Nucleus accumbens (tissue), 56 donors: ENCODE measurements at regions not wholly inside any gene's neighbourhood (a gene's known extent, or its start where the extent isn't known, plus 50 kb on each side); places are given as distances from the start of the nearest gene placed in this dataset.
A peak's percentile ranks its signal among the peaks of the same experiment; 100 is the strongest.

ENCODE experiments used
- DNase-seq, 56 donors: peaks; one replicate each; lab custom pipeline; 2025; lab: John Stamatoyannopoulos, UW

DNA sequence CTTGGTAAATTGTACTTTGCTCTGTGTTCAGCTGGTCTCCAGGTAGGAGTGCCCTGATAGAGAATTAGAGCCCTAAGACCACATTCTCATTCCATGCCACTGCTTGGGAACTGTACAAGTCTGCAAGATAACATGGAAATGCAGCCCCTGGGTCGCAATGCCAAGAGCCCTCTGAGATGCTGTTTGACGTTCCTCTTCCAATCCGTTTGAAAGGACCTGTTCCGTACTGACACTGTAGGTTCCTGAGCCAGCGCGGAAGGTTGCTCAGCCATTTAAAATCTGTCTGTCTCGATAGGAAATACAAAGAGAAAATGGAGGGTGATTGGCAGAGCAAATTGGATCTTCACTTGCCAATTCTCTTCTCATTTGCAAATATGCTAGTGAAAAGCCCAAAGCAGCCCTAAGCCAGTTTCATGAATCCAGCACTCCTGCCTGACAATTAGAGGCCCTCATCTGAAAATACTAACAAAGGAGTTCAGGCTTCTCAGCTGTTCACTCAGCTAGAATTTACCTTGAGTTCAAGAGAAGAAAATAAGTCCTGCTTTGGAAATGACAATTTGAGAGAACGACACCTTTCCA, 100.6 kb upstream of the AFDN start:
- no peak for DNase-seq

DNA sequence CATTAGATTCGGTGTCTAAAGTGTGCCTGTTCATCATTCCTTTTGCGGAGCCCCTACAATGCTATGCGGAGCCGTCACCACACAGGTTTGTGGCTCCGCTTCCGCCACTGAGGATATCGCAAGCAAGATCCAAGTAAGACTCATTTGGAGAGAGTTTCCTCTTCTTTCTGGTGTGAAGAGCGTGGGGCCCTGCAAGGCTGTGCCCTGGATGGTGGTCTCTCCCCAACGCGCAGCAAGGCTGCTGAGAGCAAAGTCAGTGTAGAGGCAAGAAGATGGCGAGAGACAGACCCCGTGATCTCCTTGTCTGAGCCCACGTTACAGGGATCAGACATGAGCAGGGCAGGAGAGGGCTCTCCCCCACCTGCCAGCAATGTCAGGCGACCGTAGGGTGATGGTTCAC, 96.3 kb upstream of the AFDN start:
- no peak for DNase-seq

DNA sequence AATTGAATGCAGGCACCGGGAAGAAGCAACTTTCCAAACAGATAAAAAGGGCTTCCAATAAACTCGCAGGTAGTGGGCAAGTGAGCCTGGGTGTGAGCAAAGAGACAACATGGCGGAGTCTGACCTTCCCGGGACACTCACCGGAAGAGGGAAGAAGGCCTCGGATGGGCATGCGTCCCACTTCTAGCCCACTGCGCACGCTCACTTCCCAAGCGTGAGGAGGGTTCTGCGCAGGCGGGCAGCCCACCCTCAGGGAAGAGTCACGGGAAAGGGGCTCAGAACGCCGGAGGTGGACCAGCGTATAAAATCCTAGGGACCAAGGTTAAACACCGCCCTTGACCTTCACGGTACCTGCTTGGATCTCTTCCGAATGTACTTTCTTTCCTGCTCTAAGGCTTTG, 95.5 kb upstream of the AFDN start:
- DNase-seq = no peak

DNA sequence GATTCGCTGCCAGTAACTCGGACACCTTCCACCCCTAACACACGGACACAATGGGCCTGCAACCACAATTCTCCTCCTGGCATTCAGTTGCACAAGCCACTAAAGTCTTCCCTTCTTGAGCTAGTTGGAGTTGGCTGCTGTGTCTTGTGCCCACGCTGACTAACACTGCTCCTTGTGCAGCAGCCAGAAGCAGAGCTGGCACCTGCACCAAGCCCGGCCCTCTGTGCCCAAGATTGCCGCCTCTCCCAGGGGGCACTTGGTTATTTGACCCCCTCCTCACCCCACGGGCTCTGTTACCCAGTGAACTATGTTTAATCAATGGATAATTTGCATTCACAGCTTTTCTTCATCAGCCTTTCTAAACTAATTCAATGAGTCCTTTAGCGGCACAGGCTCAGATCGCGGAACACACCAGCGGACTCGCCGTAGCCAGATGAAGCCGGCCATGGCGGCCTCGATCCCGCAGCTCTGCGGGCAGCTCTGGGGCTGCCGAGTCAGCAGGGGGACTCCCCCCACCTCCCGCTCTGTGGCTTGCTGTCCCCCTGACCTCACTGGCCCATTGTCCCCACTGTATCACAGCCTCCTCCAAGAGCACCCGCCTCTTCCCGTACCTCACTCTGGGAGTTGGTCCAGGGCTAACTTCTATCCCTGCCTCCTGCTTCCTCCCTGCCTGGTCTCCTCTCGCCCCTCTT, 94.8 kb upstream of the AFDN start:
- DNase-seq = peak in 27 of 56 donors; percentile 12 to 61 (median 34)

DNA sequence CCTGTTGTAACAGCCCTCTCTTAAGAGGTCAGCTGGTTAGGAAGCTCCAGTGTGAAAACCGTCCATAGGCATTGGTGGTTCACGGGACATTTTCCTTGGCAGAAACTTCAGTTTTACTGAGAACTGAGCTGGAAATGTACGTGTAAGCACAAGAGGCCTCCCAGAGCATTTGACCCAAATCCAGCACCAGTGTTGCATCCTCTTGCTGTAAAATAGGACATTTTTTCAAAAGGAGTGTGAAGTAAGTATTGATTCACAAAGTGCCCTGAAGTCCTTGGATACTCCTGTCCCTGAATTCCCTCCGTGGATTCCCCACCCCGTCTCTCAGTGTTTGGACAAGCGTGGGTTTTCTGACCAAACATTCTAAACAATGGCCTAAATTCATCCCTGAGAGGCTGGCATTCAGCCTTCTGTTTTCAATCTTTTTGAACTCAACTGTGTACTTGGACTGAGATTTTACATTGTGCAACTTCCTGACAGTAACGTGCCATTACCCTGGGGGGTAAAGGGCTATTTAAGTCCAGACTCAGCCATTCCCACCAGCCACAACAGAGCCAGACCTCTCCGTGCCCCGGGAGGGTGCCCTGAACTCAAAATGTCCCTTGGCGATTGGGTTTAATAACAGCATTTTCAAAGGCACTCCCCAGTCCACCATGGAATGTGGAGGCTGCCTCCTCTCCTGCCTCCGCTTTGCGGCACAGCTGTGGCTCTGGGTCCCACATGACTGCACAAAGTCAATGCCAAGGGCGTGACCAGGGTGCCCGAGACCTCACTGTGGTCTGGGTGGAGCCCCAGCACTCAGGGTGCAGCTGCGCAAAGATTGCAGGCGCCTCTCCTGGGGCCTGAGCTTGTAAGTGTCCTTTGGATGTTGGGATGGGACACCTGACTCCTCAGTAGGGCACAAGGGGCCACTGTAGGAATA, 92.7 kb upstream of the AFDN start:
- DNase-seq = peak in 3 of 56 donors; percentile 8 to 30 (median 18)

DNA sequence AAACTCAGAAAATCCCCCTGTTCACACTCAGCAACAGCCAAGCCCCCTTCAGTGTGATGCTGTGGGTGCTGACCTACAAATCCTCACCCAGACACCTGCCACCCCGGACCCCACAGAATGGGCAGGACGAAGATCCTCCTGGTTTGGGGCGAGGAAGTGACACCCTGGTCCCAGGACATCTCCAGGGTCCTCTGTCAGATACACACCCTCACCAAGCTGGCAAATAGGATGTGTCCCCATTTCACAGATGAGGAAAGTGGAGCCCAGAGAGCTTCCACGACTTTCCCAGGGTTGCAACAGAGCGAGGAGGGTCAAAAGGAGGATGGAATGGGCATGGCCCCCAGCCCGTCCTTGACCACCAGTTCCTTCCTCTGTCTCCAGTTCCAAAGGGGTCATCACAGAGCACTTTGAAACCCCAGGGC, 92.0 kb upstream of the AFDN start:
- DNase-seq = no peak

DNA sequence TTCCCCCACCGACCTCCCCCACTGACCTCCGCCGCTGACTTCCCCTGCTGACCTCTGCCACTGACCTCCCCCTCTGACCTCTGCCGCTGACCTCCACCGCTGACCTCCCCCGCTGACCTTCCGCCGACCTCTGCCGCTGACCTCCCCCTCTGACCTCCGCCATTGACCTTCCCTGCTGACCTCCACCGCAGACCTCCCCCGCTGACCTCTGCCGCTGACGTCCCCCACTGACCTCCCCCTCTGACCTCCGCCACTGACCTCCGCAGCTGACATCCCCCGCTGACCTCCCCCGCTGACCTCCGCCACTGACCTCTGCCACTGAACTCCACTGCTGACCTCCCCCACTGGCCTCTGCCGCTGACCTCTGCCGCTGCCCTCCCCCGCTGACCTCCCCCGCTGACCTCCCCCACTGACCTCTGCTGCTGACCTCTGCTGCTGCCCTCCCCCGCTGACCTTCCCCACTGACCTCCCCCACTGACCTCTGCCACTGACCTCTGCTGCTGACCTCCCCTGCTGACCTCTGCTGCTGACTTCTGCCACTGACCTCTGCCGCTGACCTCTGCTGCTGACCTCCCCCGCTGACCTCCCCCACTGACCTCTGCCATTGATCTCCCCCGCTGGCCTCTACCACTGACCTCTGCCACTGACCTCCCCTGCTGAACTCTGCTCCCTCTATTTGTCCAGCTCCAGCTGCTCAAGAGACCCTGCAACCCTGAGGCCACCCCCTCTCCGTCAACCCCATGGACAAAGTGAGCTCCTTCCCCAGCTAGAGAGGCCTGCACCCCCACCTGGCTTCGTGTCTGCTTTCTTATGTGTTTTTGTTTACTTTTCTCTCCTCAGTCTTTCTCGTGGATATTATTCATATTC, 91.4 kb upstream of the AFDN start:
- DNase-seq = no peak

DNA sequence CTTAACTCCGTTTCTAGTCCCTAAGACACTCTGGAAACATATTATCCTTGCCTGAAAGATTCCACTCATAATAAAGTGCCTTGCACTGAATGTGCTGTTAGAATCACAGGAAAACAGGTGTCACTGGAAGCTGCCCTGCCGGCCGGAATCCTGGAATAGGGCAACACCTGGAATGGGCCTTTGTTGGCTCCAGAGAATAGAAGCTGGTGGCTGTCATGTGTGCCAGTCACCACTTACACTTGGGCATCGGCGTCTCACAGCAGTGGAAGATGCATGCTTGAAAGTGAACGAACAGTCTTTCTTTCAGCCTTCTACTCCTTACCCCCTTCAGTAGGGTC, 90.8 kb upstream of the AFDN start:
- no peak for DNase-seq

DNA sequence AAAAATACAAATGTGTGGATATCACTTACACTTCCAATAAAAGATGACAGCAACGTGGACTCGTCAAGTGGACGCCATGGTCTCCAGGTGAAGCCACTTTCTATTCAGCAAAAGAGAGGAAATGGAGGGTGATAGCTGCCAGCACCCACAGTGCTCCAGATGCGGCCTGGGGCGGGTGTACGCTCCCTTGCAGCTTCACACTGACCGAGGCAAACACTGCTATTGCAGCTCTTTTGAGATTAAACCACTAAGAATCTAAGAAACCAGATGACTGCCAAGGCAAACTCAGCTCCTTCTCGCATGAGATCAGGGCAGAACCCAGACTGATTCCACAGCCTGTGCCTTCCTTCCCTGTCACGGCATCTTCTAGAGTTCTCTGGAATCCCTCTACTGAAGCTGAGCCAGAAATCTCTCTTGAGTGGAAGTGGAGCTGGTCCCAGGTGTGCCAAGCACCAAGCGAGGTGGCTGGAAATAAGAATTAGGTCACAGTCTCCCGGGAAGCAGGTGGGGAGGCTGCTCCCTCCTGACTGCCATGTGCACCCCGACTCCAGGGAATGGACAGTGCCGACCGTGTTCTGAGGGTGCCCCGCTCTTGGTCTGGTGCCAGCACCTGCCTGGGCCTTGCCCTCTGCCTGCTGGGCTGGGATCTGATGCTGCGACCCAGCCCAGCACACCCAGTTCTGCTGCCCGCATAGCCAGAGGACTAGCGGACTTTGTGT, 90.1 kb upstream of the AFDN start:
- no peak for DNase-seq

DNA sequence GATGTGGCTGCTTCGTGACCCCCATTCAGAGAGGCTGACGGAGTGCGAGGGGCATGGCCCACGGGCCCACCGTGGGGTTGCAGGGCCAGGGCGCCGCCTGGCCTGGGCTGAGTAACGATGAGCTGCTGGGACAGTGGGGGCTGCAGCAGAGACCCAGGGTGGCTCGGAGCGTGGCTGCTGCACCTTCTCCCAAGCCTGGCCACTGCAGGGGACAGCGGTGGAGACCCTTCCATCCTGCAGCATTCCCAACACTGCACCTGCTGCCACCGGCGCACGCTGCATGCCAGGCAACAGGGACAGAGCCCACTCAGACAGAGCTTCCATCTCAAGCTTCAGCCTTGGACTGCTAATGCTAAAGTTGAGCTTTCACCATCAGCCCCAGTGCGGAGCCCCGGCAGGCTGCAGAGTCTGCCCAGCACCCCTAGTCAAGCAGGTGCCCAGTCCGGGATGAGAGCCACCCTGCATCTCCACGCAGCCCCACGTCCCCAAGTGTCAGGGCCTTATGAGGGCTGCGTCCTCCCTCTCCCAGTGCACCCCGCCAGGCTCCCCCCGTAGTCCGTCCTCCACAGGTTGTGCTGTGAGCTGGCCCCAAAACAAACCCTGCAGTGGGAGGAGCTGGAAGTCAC, 89.4 kb upstream of the AFDN start:
- no peak for DNase-seq

DNA sequence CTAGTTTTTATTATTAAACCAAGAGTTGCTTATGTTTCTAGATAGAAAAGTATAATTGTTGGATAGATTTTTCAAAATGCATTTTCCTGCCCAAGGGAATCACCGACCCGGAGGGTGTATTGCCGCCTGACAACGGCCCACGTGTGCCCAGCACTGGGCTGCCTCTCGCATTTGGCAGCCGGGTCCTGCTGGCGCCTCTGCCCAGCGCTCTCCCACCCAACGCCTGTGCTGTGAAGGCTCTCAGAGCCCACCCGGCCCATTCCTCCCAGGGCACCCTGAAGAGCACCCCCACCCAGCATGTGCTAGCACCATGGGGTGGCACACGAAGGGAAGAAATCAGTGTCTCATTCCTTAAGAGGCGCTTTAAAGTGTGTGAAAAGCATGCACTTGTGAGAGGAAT, 88.3 kb upstream of the AFDN start:
- no peak for DNase-seq

DNA sequence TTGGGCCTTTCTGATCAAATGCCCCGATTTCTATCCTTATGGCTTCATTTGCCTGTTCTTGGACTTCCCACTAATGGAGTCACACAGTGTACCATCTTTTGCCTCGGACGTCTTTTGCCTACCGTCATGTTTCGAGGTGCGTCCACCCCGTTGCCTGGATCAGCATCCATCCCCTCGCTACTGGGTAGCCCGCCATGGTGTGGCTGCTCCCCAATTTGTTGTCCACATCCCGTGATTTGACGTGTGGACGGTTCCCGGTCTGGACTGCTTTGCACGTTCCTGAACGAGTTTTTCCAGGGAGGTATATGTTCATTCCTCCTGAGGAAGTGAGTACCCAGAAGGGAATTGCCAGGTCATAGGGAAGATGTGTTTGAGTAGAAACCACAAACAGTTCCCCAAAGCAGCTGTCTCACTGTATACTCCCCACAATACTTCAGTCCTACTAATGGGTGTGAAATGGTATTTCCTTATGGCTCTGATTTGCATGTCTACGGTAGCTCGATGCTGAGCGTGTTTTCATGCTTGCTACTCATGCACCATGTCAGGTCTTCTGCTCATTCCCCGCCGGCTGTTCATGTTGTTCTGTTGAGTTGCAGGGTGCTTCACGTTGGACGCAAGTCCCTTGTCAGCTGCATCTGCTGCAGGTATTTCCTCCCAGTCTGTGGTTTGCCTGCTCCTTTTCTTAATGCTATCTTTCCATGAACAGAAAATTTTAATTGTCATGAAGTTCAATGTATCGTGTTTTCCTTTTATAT, 86.8 kb upstream of the AFDN start:
- no peak for DNase-seq

DNA sequence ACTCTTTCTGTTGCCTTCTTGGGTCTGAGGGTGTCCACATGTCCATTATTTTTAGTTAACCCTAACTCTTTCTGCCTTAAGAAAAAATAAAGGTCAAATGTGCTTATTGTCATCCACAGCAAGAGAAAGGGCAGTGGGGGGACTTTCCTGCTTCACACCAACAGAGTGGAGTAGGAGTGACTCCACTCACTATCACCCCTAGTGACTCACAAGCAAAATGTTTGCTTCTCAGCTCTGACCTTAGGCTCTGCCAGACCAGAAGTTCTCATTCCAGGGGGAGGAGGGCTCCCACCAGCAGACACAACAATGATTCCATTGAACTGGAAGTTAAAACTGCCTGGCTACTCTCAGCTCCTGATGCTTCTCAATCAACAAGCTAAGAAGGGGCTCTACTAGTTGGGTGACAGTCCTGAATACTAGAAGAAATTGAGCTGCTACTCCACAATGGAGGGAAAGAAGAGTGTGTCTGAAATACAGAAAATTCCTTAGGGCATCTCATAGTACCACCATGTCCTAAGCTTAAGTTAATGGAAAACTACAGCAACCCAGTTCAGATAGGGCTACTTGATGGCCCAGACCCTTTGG, 83.9 kb upstream of the AFDN start:
- DNase-seq = peak in 1 of 56 donors; percentile 32

DNA sequence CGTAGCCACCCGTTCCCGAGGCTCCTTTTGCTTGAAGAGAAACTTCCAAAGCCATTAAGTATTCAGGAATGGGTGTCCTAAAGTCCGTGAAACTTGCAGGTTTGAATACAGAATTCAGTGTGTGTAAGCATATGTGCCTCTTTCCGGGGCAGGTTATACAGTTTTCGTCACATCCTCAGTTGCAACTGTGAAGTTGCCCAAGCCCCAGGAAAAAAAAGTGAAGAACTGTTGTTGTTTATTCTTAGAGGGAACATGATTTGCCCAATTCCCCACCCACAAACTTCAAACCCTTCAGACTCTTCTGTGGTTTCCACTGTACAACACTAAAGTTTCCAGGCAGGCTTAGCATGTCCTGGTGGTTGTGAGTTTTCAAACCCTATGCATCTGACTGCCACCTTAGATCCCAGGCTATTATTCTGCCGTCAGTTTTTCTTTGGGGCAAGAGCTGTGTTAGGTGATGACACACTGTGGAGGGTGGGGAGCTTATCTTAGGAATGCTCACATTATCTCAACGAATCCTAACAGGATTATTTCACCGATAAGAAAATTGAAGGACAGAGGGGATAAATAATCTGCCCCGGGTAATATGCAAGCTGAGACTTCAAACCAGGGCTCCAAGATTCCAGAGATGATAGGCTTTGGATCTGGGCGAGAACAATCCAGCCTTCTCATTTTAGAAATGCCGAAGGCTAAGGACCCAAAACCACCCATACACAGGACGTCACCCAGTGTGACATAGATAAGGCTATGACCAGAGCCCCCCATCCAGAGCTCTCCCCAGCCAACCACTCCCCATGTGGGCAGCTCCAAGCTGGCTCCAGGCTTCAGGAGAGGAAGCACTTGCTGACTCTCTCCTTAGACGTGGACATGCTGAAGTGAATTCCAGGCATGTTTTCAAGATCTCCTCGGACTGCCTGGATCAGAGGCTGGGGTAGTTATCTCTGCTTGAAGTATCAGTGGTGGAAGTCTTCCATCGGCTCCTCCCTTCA, 81.7 kb upstream of the AFDN start:
- no peak for DNase-seq

DNA sequence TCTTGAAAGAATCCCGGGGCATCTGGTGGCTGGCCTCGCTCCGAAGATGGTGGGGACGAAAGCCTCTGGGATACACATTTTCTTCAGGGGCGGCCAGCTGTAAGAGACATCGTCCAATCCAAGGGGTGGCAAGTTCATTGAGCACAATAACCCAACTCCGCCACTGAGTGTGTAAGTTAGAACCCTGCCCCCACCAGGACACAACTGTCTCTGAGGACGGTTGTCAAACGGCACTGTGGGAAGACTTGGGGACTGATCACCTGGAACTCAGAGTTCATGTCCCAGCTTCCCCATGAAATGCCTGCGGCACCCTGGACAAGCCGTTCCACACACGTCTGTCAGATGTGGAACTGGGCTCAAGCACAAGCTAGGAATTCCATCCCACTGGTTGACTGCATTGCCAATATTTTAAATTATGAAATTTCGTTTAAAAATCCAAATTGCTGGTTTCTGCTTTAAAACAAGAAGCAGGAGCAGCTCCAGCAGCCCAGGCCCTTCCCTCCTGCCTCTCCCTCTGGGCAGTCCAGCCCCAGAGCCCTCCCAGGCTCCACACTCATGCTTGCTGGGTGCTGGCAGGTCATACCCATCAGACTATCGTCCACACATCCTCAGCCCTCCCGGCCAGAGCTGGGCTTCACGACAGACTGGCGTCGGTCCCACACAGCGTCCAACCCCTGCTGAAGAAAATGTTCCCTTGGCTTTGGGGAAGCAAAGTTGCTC, 80.9 kb upstream of the AFDN start:
- peak in 3 of 56 donors; percentile 22 to 24 (median 23) for DNase-seq

DNA sequence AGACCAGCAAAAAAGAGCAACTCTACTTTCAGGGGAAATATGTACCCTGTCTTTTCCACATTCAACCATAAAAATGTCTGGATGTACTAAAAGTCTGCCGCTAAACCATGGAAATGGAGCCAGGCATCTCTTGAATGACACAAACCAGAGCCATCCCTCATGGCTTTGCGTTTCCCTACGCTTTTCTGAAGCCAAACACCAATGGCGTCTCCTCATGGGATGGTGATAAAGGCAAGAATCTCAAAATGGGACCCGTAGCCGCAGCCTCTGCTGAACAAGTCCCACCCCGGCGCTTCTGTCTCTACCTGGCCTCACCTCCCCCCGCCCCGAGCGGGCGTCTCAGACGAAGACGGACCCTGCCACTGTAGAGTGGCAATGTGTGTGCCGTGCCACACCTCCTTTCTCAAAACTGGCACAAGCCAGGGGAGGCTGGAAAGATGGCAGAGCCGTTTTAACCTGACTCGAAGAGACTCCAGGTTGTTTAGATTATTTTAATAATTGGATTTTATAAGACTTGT, 80.3 kb upstream of the AFDN start:
- no peak for DNase-seq
